SH-SY5Y (cell line): ENCODE measurements at regions not wholly inside any gene's neighbourhood (a gene's known extent, or its start where the extent isn't known, plus 50 kb on each side); places are given as distances from the start of the nearest gene placed in this dataset.

Source experiments
- GATA2 ChIP-seq: IDR thresholded peaks from 2 replicates; pipeline ENCODE4 v1.6.1; 2011; ENCODE audit warnings: mild to moderate bottlenecking, low read depth, low read length
- GATA3 ChIP-seq: IDR thresholded peaks from 2 replicates; pipeline ENCODE4 v1.6.1; 2011; ENCODE audit warnings: low read depth, mild to moderate bottlenecking, low read length, moderate library complexity

DNA sequence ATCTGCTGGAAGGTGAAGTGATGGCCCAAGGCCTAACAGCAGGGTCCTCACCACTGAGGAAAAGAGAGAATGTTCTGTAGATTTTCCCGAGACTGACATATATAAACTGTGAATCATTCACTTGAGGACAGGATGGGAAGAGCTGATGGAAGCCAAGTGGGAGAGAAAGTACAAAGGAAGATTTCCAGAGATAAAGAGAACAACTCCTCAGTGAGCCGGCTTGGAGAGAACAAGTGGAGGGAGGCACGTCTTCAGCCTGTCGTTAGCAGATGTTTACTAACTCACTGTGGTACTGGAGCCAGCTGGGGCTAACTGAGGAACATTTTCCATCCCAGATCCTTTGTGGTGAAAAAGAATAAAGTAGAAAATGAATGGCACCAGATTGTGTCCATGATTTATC, 552.9 kb upstream of the TNP1 start:
- no peak for TF ChIP-seq GATA3
- no peak for TF ChIP-seq GATA2

DNA sequence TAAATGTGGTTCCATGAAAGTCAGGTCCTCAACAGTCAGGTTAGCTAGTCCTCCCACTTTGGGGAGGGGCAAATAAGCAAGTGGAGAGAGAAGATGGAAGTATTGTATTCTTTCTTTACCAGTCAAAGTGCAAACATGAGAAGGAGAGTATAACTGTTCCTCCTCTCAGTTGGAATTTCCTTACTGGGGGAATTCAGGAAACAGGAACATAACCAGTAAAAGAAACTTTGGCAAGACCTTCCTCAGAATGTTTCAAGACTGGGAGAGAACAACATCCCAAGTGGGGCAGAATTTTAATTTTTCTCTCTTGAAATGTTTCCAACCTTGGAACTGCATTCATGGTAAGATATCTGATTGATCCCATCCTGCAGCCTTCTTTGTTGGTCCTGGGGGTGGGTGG, 552.4 kb upstream of the TNP1 start:
- no peak for TF ChIP-seq GATA3
- TF ChIP-seq GATA2 = no peak

GRCh38 chr2:217410681-217410960, 550.8 kb upstream of the TNP1 start:
- TF ChIP-seq GATA3 (no peak), GATA2 (no peak)

DNA sequence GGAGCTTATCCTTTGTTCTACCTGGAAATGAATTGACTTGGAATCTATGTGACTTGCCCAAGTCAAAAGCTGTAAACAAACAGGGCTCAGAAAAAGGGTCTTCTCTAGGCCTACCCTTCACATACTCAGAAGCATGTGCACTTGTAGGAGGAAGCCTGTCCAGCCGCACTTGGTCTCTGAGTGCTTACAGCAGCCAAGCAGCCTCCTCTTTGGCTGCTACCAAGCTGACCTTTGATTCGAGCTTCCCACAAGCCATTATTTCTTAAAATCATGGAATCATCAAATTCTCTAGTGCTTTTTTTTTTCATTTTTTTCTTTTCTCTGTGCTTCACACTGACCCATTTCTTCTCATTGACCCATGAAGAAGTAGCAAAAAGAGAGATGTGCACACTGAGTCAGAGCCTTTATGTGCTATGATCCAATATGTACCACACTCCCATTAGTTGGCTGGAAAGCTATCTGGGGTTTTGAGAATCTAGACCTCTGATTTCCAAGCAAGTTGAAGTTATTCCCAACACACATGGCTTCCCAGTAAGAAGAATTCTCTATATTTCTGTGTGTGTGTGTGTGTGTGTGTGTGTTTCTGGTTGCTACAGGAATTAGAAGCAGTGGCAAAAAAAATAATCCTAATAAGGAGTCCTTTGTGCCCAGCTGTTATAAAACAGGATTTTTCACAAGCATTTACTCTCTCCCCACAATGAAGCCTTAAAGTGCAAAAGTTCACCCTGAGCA, 550.3 kb upstream of the TNP1 start:
- no peak for TF ChIP-seq GATA2
- TF ChIP-seq GATA3 = no peak

- no peak for TF ChIP-seq GATA3
- no peak for TF ChIP-seq GATA2
Measured at GRCh38 chr2:217407362-217407761, 547.5 kb upstream of the TNP1 start.

- TF ChIP-seq GATA3 = no peak
- no peak for TF ChIP-seq GATA2
Measured at GRCh38 chr2:217404236-217404760, 544.4 kb upstream of the TNP1 start.

DNA sequence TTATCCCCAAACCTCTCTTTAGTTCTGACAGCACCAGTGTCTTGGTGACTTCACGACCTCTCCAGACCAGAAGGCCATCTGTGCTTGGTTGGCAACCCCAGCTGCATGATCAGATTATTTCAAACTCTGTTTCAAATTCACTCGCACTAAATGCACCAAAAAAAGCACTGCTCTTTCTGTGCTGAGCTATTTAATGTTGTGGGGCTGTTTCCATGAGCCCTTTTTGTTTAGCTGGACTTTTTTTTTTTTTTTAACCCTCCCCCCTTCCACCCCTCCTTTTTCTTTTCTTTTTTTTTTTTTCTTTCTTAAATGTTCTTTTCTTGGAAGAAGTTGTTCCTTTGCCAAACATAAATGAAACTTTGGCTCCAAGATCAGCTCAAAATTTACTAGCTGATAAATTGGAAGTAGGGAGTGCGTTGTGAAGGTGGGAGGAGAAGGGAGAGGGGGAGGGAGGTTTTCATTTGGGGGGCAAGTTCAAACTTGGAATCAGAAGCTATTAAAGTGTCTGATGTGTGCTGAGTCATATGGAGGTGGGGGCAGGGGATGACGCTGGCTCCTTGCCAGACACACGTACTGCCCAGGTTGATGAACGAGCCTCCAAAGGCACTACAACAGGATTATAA, 543.0 kb upstream of the TNP1 start:
- TF ChIP-seq GATA3 (no peak), GATA2 (no peak)

GRCh38 chr2:217402144-217402543, 542.3 kb upstream of the TNP1 start:
- TF ChIP-seq GATA3 = no peak
- TF ChIP-seq GATA2 = no peak

GRCh38 chr2:217399291-217399690, 539.4 kb upstream of the TNP1 start:
- TF ChIP-seq GATA2 (no peak), GATA3 (no peak)

- TF ChIP-seq GATA2 = no peak
- TF ChIP-seq GATA3 = no peak
Measured at GRCh38 chr2:217398860-217399259, 539.0 kb upstream of the TNP1 start.

DNA sequence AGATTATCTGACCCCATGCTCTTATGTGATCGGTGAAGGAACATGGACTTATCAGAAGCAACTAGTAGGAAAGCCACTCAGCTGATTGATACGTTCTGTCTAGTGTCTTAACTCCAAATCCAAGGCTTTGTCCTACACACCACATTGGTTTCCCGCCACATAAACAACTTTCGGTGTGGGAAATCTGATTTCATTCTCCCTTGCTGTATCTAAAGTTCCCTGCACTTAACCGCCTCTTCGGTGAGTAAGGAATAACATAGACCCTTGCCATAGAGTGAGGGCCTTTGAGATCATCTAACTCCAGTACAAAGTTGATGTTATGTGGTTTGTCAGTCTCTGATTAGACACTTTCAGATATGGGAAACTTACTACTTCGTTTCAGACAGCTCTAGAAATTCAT, 538.2 kb upstream of the TNP1 start:
- TF ChIP-seq GATA3 = no peak

DNA sequence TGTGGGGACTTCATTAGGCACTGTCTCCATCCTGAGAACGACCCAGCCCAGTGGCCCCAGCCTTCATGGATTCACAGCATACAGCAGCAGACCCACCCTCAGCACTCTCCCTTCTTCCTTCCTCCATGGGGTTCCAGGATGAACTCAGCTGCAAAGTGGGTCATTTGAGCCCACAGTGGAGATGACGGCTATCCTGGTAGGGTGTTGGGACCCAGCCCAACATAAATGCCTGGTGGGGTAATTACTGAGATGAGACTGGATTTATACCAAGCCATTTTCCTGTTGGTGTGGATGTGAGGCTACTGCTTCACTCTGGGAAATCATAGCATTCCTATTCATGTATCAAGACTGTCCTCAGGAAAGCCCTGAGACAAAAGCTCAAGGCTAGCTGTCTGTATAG, 536.7 kb upstream of the TNP1 start:
- no peak for TF ChIP-seq GATA2
- no peak for TF ChIP-seq GATA3

- no peak for TF ChIP-seq GATA3
- TF ChIP-seq GATA2 = no peak
Measured at GRCh38 chr2:217396165-217396564, 536.3 kb upstream of the TNP1 start.

- TF ChIP-seq GATA2 (no peak), GATA3 (no peak)
Measured at GRCh38 chr2:217394510-217395351, 534.9 kb upstream of the TNP1 start.
